HAP-1 (cell line): ENCODE measurements at regions not wholly inside any gene's neighbourhood (a gene's known extent, or its start where the extent isn't known, plus 50 kb on each side); places are given as distances from the start of the nearest gene placed in this dataset.
"Not testable (repeated sequence)": the region's sequence is repeated elsewhere in the genome, so short reads cannot be mapped to it uniquely, and the experiment has no call there.

Source experiments
- DNase-seq, 2 experiments: peaks; one replicate each; pipeline ENCODE4 v3.0.0-alpha.2; 2016 to 2020; ENCODE audit warnings: low spot score in 2 of 2
- H3K27me3 ChIP-seq: fragments of 250-450 bp; sonication (Bioruptor Pico); 2 replicates; pipeline ENCODE4 v1.5.1; 2020; ENCODE audit warnings: low read depth, mild to moderate bottlenecking, moderate library complexity
- H3K36me3 ChIP-seq: fragments of 250-450 bp; sonication (Bioruptor Pico); replicated peaks from 2 replicates; pipeline ENCODE4 v1.5.1; 2020; ENCODE audit warnings: mild to moderate bottlenecking
- H3K4me1 ChIP-seq: fragments of 250-450 bp; sonication (Bioruptor Pico); 2 replicates; pipeline ENCODE4 v1.5.1; 2020; ENCODE audit warnings: mild to moderate bottlenecking
- H3K4me3 ChIP-seq: fragments of 250-450 bp; sonication (Bioruptor Pico); 2 replicates; pipeline ENCODE4 v1.5.1; 2020; ENCODE audit warnings: mild to moderate bottlenecking, moderate library complexity
- H3K9me3 ChIP-seq: fragments of 250-450 bp; sonication (Bioruptor Pico); 2 replicates; pipeline ENCODE4 v1.5.1; 2020; ENCODE audit warnings: mild to moderate bottlenecking, moderate library complexity
- in situ Hi-C: fragments of 300-500 bp; cut with MboI; formaldehyde crosslinking; loops from 3 replicates; pipeline ENCODE4 v1.14.3; 2020; ENCODE audit warnings: low sequenced_read_pairs, inconsistent platforms, mixed read lengths

DNA sequence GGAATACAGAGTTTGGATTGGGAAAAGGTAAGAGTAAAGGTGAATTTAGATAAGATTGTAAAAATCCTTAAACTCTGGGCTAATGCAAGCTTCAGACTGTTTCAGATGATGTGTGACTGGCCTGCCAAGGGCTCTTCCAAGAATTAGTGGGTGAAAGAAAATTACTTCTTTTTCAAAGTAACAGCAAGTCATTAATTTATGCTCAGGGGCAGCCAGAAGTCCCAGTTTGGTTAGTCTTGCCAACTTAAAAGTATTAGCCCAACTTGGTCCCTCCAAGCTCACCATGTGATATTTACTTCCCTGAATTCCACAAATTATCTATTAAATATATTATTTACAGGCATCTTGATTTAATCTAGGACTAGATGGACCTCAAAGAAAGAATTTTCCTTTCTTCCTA, 947.8 kb downstream of the NR2F1-AS1 start:
- H3K4me1 ChIP-seq = peaks cover 18% of the 10 kb centered on the region
- DNase-seq = no peak
- no peaks in the 10 kb centered on the region for H3K36me3 ChIP-seq
- no peak overlapping the region for H3K4me3 ChIP-seq
- in situ Hi-C loops = no loop called here
- 0 out of 2 replicates have a peak, but pooled peaks cover 3% of the 10 kb centered on the region for H3K9me3 ChIP-seq
- H3K27me3 ChIP-seq = no peaks in the 10 kb centered on the region

DNA sequence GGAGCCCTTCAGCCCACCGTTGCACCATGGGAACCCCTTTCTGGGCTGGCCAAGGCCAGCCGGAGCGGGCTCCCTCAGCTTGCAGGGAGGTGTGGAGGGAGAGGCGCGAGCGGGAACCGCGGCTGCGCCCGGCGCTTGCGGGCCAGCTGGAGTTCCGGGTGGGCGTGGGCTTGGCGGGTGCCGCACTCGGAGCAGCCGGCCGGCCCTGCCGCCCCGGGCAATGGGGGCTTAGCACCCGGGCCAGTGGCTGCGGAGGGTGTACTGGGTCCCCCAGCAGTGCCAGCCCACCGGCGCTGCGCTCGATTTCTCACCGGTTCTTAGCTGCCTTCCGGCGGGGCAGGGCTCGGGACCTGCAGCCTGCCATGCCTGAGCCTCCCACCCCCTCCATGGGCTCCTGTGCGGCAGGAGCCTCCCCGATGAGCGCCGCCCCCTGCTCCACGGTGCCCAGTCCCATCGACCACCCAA, 949.8 kb downstream of the NR2F1-AS1 start:
- H3K4me1 ChIP-seq, H3K4me3 ChIP-seq, H3K36me3 ChIP-seq, in situ Hi-C loops, H3K9me3 ChIP-seq, H3K27me3 ChIP-seq, DNase-seq: not testable (repeated sequence)

DNA sequence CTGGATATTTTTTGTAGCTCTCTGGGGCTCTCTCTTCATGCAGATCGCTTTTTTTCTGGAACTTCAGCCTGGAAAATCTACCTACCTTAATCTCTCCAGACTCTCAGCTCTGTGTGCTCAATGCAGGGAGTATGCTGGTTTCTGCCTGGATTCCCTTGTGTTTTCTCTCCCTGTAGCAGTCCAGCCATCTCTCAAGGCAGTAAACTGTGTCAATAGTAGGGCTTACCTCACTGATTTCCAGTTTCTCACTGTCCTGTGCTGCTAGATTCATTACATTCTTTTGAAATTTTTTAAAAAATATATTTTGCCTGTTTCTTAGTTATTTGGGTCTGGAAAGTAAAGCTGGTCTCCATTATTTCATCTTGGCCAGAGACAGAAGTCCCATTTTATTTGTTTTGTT, 951.4 kb downstream of the NR2F1-AS1 start:
- Histone ChIP-seq H3K4me1 (no peaks in the 10 kb centered on the region), H3K9me3 (0 out of 2 replicates have a peak, but pooled peaks cover 3% of the 10 kb centered on the region), H3K27me3 (no peaks in the 10 kb centered on the region), H3K4me3 (no peak overlapping the region), H3K36me3 (no peaks in the 10 kb centered on the region)
- DNase-seq = no peak
- in situ Hi-C loops = no loop called here

DNA sequence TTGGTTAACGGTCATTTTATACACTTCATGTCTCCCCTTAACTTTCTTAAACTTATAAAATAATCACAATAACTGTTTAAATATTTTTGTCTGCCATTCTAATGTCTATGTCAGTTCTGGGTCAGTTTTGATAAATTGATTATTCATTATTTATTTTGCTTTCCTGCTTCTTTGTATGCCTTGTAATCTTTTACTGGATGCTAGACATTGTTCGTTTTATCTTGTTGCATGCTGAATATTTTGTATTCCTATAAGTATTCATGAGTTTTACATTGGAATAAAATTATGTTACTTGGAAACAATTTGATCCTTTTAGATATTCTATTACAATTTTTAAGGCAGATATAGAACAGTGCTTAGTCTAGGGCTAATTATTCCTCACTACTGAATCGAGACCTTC, 952.0 kb downstream of the NR2F1-AS1 start:
- H3K4me1 ChIP-seq = no peaks in the 10 kb centered on the region
- in situ Hi-C loops = no loop called here
- no peak for DNase-seq
- no peaks in the 10 kb centered on the region for H3K27me3 ChIP-seq
- no peak overlapping the region for H3K4me3 ChIP-seq
- H3K9me3 ChIP-seq = 0 out of 2 replicates have a peak, but pooled peaks cover 3% of the 10 kb centered on the region
- H3K36me3 ChIP-seq = no peaks in the 10 kb centered on the region

DNA sequence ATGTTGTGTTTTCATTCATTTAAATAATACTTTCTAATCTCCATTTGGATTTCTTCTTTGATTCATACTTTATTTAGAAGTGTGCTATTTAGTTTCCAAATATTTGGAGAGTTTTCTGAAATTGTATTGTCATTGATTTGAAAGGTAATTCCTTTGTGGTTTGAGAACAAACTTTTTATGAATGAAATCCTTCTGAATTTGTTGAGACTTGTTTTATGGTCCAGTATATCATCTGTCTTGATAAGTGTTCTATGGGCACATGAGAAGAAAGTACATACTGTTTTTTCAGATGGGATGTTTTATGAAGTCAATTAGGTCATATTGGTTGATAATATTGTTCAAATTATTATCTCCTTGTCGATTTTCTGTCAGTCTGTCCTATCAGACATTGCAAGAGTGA, 953.8 kb downstream of the NR2F1-AS1 start:
- Histone ChIP-seq H3K4me3 (no peak overlapping the region), H3K27me3 (no peaks in the 10 kb centered on the region), H3K4me1 (no peaks in the 10 kb centered on the region), H3K9me3 (0 out of 2 replicates have a peak, but pooled peaks cover 3% of the 10 kb centered on the region), H3K36me3 (no peaks in the 10 kb centered on the region)
- in situ Hi-C loops = no loop called here
- DNase-seq = no peak

DNA sequence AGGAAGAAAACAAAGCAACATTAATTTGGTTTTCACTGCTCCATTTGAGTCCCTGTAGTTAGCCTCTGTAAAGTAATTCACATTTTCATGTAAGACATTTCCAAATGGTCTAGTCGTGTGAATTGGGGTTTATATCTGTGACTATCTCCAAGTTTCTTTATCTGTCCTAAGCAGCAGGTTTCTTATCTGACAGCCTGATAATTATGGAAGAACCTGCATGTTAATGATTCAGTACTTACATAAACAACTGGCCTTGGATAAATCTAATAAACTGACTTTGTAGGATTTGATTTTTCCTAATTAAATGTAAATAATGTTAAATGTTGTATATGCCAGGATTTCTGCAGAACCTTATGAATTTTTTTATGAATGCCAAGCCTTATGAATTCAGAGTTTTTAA, 964.9 kb downstream of the NR2F1-AS1 start:
- in situ Hi-C loops = no loop called here
- H3K4me1 ChIP-seq = no peaks in the 10 kb centered on the region
- H3K27me3 ChIP-seq = no peaks in the 10 kb centered on the region
- no peak for DNase-seq
- H3K36me3 ChIP-seq = no peaks in the 10 kb centered on the region
- no peak overlapping the region for H3K4me3 ChIP-seq
- H3K9me3 ChIP-seq = peaks cover 3% of the 10 kb centered on the region; the same call in 1 of the 2 replicates

DNA sequence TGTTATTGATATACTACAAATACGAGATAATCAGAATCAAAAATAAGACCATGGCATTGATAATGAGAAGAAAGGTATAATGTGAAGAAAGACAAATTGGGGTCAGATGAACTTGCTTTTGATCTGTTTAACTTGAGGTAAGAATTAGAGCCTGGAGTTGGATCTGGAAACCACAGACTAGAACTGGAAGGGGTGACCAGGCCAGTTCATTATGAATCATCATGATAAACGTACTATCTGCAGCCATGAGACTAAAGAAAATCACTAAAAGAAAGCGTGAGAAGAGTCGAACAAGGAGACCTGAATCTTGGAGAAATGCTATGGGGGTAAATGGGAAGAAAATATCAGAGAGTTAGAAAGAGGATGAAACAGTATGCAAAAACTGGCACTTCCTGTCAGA, 967.5 kb downstream of the NR2F1-AS1 start:
- no peak for DNase-seq
- no peaks in the 10 kb centered on the region for H3K4me1 ChIP-seq
- H3K27me3 ChIP-seq = no peaks in the 10 kb centered on the region
- no peaks in the 10 kb centered on the region for H3K36me3 ChIP-seq
- H3K9me3 ChIP-seq = no peaks in the 10 kb centered on the region; the same call in 1 of the 2 replicates
- in situ Hi-C loops = no loop called here
- no peak overlapping the region for H3K4me3 ChIP-seq

DNA sequence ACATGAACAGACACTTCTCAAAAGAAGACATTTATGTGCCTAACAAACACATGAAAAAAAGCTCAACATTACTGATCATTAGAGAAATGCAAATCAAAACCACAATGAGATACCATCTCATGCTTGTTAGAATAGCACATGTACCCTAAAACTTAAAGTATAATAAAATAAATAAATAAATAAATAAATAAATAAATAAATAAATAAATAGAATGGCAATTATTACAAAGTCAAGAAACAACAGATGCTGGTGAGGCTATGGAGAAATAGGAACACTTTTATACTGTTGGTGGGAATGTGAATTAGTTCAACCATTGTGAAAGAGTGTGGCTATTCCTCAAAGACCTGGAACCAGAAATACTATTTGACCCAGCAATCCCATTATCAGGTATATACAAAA, 970.6 kb downstream of the NR2F1-AS1 start:
- DNase-seq, H3K9me3 ChIP-seq, H3K4me1 ChIP-seq, H3K4me3 ChIP-seq, H3K36me3 ChIP-seq, in situ Hi-C loops, H3K27me3 ChIP-seq: not testable (repeated sequence)

DNA sequence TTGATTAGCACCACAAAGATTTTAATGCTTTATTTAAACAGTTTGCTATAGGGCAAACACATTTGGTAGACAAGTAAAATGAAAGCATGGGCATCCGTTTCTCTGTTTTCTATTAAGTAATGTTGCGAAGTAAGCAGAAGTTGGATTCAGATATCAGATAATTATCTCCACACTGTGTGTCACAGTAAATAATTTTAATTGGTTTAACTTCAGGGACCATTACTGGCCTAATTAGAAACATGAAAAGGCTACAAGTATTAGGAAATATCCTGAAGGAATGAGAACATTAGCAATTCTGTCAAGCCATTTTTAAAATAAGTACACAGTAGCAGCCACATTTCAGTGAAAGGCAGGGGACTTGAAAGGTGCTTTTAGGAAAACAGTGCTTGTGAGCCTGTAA, 975.4 kb downstream of the NR2F1-AS1 start:
- Histone ChIP-seq H3K27me3 (peaks cover 3% of the 10 kb centered on the region; the same call in 1 of the 2 replicates), H3K4me3 (no peak overlapping the region), H3K9me3 (no peaks in the 10 kb centered on the region), H3K36me3 (no peaks in the 10 kb centered on the region), H3K4me1 (peaks cover 11% of the 10 kb centered on the region)
- peak in 1 of 2 experiments; percentile 71 for DNase-seq
- in situ Hi-C loops = no loop called here

DNA sequence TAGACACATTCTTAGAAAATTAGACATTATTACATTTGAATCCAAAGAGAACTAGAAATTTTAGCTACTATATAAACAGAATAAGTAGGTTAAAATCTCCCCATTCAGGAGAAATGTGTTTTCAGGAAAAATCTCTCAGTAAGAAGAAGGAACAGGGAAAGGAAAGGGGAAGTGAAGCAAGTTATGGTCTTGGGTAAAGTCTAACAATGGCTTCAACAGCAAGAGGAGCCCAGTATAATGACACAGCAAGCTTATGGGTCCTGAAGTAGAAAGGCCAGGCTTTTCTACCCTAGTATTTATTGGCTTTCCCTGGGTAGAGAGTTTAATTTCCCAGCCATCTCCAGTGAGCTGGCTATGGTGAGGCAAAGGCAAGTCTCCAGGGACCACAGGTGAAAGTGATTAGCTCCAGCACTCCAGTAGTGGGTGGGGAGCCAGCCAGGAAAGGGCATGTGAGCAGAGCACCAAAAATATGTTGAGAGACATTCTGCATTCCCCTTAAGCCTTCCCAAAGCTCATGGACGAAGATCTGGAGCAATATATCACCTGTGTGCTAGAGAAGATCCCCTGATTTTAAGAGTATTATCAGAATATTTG, 981.7 kb downstream of the NR2F1-AS1 start:
- in situ Hi-C loops = no loop called here
- no peak overlapping the region for H3K4me3 ChIP-seq
- no peaks in the 10 kb centered on the region for H3K4me1 ChIP-seq
- no peak for DNase-seq
- H3K36me3 ChIP-seq = no peaks in the 10 kb centered on the region
- no peaks in the 10 kb centered on the region for H3K9me3 ChIP-seq
- H3K27me3 ChIP-seq = no peaks in the 10 kb centered on the region

DNA sequence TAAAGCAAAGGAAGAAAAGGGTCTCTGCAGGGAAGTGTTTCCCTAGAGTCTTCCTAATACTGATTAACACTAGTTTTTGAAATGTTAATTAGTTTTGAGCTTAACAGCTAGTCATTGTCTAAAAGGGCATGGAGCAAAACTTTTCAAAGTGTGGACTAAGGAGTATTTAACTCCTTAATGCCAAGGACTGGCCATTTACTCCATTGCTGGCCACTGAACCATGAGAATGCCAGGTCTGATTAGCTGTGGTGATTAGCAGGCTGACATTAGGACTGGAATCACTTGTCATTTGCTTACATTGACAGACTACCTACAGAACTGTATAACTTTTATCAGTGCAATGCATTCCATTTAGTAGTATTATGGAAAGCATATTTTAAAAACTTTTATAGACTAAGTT, 987.0 kb downstream of the NR2F1-AS1 start:
- DNase-seq = peak in 1 of 2 experiments; percentile 45
- in situ Hi-C loops = no loop called here
- Histone ChIP-seq H3K4me3 (no peak overlapping the region), H3K36me3 (no peaks in the 10 kb centered on the region), H3K4me1 (no peaks in the 10 kb centered on the region), H3K27me3 (no peaks in the 10 kb centered on the region), H3K9me3 (no peaks in the 10 kb centered on the region)

DNA sequence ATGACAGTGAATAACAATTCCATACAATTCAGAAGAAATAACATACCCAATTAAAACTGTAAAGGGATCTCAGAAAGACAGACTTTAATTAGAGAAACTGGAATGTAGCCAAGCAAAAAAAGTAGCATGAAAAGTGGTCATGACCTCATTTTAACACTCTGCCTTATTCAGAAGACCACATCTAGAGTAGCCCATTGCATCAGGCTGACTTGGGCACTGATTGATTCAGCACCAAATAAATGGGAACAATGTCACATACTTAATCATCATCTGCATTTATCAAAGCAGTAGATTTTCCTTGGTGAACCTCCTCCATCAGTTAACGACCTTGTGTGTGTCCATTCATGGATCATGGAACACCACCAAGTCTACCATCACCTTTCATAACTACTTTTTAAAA, 992.1 kb downstream of the NR2F1-AS1 start:
- Histone ChIP-seq H3K27me3 (no peaks in the 10 kb centered on the region), H3K4me3 (no peak overlapping the region), H3K36me3 (no peaks in the 10 kb centered on the region), H3K9me3 (no peaks in the 10 kb centered on the region), H3K4me1 (no peaks in the 10 kb centered on the region)
- DNase-seq = no peak
- in situ Hi-C loops = no loop called here

DNA sequence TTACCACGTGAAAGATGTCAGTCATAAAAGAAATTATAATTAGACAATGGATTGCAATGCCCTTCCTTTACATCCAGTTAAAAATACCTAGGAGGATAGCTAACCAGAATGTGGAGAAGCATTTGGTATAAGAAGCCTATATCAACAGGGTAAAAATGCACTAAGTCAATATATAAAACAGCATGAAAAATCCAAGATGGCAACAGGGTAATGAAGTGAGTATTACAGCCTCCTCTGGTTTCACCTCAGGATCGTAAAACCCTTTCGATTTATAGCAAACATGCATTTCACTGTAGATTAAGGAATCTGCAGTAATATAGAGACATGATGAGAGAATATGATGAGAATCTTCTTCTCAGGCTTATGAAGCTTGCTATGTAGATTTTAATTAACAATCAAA, 999.3 kb downstream of the NR2F1-AS1 start:
- Histone ChIP-seq H3K27me3 (no peaks in the 10 kb centered on the region), H3K9me3 (no peaks in the 10 kb centered on the region), H3K4me1 (no peaks in the 10 kb centered on the region), H3K36me3 (no peaks in the 10 kb centered on the region), H3K4me3 (no peak overlapping the region)
- in situ Hi-C loops = no loop called here
- DNase-seq = no peak

DNA sequence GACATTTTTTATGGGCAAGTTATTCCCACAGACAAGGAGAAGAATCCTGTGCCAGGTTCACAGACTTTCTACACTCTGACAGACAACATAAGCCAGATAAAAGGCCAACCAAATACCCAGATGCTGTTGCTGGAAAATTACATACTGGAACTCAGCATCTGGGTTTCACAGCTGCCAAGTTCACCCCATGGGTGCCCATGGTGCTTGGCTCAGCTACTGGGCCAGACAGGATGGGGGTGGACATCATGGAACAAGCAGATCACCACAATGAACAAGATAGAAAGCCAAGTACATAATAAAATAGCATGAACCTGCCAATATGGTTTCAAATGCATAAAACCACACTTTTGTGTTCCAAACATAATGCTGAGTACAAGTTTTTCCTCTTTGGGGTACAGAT, 999.8 kb downstream of the NR2F1-AS1 start:
- in situ Hi-C loops = no loop called here
- Histone ChIP-seq H3K9me3 (no peaks in the 10 kb centered on the region), H3K4me1 (no peaks in the 10 kb centered on the region), H3K36me3 (no peaks in the 10 kb centered on the region), H3K4me3 (no peak overlapping the region), H3K27me3 (no peaks in the 10 kb centered on the region)
- no peak for DNase-seq

DNA sequence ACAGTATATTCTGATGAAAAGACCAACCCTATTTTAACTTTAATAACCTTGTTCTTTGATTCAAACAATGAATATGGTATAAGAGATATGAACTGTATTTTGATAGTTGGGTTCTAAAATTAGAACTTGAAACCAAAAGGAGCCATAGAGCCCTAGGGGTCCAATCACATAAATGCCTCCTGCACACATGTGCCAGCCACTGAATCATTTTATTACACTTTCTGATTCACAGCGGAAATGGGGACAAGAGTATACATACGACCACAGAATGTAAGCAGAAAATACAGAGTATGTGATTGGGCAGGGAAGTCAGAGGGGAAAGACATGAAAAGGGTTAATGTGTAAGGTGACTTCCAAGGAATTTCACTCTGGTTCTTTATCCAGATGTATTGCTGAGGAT, 1000.2 kb downstream of the NR2F1-AS1 start:
- Histone ChIP-seq H3K36me3 (no peaks in the 10 kb centered on the region), H3K27me3 (no peaks in the 10 kb centered on the region), H3K4me3 (no peak overlapping the region), H3K9me3 (no peaks in the 10 kb centered on the region), H3K4me1 (no peaks in the 10 kb centered on the region)
- no peak for DNase-seq
- in situ Hi-C loops = no loop called here
